ENCODE measurements at regions not wholly inside any gene's neighbourhood (a gene's known extent, or its start where the extent isn't known, plus 50 kb on each side); places are given as distances from the start of the nearest gene placed in this dataset.

- TF ChIP-seq CTCF (IDR thresholded peaks at IDR 0.05; ENCODE audit: poor library complexity, severe bottlenecking), result no peak
- TF ChIP-seq EP300 (conservative IDR thresholded peaks at IDR 0.05; ENCODE audit: poor library complexity, severe bottlenecking), result no peak
- TF ChIP-seq POLR2AphosphoS5 (IDR thresholded peaks at IDR 0.05), result no peak
- TF ChIP-seq REST (IDR thresholded peaks at IDR 0.05; ENCODE audit: borderline replicate concordance), result no peak
- TF ChIP-seq EZH2 (IDR thresholded peaks at IDR 0.05; ENCODE audit: borderline replicate concordance, insufficient read depth, low read length, poor library complexity, severe bottlenecking), result no peak
- TF ChIP-seq SMC3 (conservative IDR thresholded peaks at IDR 0.05; ENCODE audit: poor library complexity), result no peak
- no peak for TF ChIP-seq RAD21 (conservative IDR thresholded peaks at IDR 0.05)
Measured at GRCh38 chr11:121716060-121716459, 263.3 kb upstream of the SORL1-AS1 start.

Measured in neural cell (in vitro differentiated cells).